PFSK-1 (cell line): ENCODE measurements at regions not wholly inside any gene's neighbourhood (a gene's known extent, or its start where the extent isn't known, plus 50 kb on each side); places are given as distances from the start of the nearest gene placed in this dataset.

Experiments
- FOXP2 ChIP-seq: optimal IDR thresholded peaks from 2 replicates; pipeline ENCODE3; 2011; ENCODE audit warnings: borderline replicate concordance, control low read depth, inconsistent platforms; ENCODE audit not compliant: insufficient read depth; ENCODE audit errors: extremely low read length, extremely low read depth
- POLR2AphosphoS5 ChIP-seq: IDR thresholded peaks from 2 replicates; pipeline ENCODE4 v1.6.1; 2012; ENCODE audit warnings: low read depth, mild to moderate bottlenecking, control low read depth, low read length, moderate library complexity
- SIN3A ChIP-seq: IDR thresholded peaks from 2 replicates; pipeline ENCODE4 v1.6.1; 2012; ENCODE audit warnings: mild to moderate bottlenecking, low read length, moderate library complexity, borderline replicate concordance; ENCODE audit not compliant: insufficient read depth
- TAF1 ChIP-seq: IDR thresholded peaks from 2 replicates; pipeline ENCODE4 v1.6.1; 2012; ENCODE audit warnings: low read length, control low read depth, borderline replicate concordance; ENCODE audit not compliant: insufficient read depth
- TF ChIP-seq, protein P1 (sequence below), 2 experiments: IDR thresholded peaks; 2 replicates each; pipeline versions ENCODE4 v1.6.1 to v1.8.0; 2011 to 2012; ENCODE audit warnings: low read depth in 2 of 2, low read length in 2 of 2, control low read depth in 1 of 2, inconsistent platforms in 1 of 2, mild to moderate bottlenecking in 1 of 2, moderate library complexity in 1 of 2; ENCODE audit not compliant: insufficient read depth in 1 of 2

GRCh38 chrY:19406246-19406645 is 338.3 kb downstream of the KDM5D start:
- TF ChIP-seq TAF1 (no peak), POLR2AphosphoS5 (no peak)

DNA sequence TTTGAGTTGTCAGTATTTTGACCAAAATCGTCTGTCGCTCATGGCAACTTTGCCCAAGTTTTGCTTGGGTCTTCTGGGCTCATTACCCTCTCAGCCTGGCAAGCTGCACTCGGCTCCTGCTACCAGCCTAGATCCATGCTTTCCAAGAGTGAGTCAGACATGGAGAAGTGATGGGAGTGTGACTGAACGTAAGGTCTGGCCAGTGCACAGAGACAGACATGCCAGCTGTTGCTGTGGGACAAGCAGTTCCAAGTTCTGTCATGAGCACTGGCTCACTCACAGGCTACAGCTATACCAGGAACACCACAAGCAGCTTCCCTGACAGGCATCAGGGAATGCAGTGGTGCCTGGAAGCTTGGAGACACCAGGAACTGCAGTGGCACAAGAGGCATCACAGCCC is 338.9 kb downstream of the KDM5D start:
- TF ChIP-seq, protein P1, sequence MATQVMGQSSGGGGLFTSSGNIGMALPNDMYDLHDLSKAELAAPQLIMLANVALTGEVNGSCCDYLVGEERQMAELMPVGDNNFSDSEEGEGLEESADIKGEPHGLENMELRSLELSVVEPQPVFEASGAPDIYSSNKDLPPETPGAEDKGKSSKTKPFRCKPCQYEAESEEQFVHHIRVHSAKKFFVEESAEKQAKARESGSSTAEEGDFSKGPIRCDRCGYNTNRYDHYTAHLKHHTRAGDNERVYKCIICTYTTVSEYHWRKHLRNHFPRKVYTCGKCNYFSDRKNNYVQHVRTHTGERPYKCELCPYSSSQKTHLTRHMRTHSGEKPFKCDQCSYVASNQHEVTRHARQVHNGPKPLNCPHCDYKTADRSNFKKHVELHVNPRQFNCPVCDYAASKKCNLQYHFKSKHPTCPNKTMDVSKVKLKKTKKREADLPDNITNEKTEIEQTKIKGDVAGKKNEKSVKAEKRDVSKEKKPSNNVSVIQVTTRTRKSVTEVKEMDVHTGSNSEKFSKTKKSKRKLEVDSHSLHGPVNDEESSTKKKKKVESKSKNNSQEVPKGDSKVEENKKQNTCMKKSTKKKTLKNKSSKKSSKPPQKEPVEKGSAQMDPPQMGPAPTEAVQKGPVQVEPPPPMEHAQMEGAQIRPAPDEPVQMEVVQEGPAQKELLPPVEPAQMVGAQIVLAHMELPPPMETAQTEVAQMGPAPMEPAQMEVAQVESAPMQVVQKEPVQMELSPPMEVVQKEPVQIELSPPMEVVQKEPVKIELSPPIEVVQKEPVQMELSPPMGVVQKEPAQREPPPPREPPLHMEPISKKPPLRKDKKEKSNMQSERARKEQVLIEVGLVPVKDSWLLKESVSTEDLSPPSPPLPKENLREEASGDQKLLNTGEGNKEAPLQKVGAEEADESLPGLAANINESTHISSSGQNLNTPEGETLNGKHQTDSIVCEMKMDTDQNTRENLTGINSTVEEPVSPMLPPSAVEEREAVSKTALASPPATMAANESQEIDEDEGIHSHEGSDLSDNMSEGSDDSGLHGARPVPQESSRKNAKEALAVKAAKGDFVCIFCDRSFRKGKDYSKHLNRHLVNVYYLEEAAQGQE (IDR thresholded peaks at IDR 0.05; ENCODE audit: insufficient read depth in 1 of 2, low read depth in 2 of 2, low read length in 2 of 2), result no peak
- TF ChIP-seq FOXP2 (no peak), POLR2AphosphoS5 (no peak), TAF1 (no peak), SIN3A (no peak)

DNA sequence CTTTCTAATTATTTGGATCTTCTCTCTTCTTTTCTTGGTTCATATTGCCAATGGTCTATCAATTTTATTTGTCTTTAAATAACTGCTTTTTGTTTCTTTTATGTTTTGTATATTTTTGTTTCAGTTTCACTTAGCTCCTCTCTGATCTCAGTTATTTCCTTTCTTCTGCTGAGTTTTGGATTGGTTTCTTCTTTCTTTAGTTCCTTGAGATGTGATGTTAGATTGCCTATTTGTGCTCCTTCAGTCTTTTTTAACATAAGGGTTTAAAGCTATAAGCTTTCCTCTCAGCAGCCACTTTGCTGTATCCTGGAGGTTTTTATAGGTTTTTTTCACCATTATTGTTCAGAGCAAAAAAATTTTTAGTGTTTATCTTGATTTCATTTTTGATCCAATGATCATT is 351.6 kb downstream of the KDM5D start:
- TF ChIP-seq, protein P1 (IDR thresholded peaks at IDR 0.05; ENCODE audit: insufficient read depth in 1 of 2, low read depth in 2 of 2, low read length in 2 of 2), result no peak
- no peak for TF ChIP-seq TAF1
- TF ChIP-seq FOXP2, result no peak
- no peak for TF ChIP-seq POLR2AphosphoS5
- no peak for TF ChIP-seq SIN3A

- TF ChIP-seq, protein P1 (IDR thresholded peaks at IDR 0.05; ENCODE audit: insufficient read depth in 1 of 2, low read depth in 2 of 2, low read length in 2 of 2), result no peak
- no peak for TF ChIP-seq FOXP2
- no peak for TF ChIP-seq TAF1
- TF ChIP-seq SIN3A, result no peak
- no peak for TF ChIP-seq POLR2AphosphoS5
These were observed 352.6 kb downstream of the KDM5D start for GRCh38 chrY:19391922-19392321.

- TF ChIP-seq POLR2AphosphoS5 (no peak), SIN3A (no peak), FOXP2 (no peak)
- TF ChIP-seq, protein P1 (IDR thresholded peaks at IDR 0.05; ENCODE audit: insufficient read depth in 1 of 2, low read depth in 2 of 2, low read length in 2 of 2), result no peak
These were observed 379.2 kb downstream of the KDM5D start for GRCh38 chrY:19365321-19365720.
